ENCODE measurements at regions not wholly inside any gene's neighbourhood (a gene's known extent, or its start where the extent isn't known, plus 50 kb on each side); places are given as distances from the start of the nearest gene placed in this dataset.

- TF ChIP-seq MAX (IDR thresholded peaks at IDR 0.05; ENCODE audit: insufficient read depth, insufficient read length) (no peak), JUN (IDR thresholded peaks at IDR 0.05; ENCODE audit: borderline replicate concordance, insufficient read depth, insufficient read length, low read depth) (no peak), POLR2A (IDR thresholded peaks at IDR 0.05; ENCODE audit: low read depth, low read length) (no peak), CTCF (IDR thresholded peaks at IDR 0.05; ENCODE audit: extremely low read depth in 1 of 2, insufficient read depth in 1 of 2, low read depth in 1 of 2, low read length in 2 of 2) (peak; percentile 47 to 52)
- no peaks in the 10 kb centered on the region for H3K79me2 ChIP-seq (ENCODE audit: control insufficient read depth, insufficient read depth, low read length)
- intact Hi-C loops (cut with micrococcal nuclease) (loop anchor here (1.0 to 5.0 kb wide), 5 partner anchors 37 to 396 kb away; partner anchors contain the start of gene TSC22D1), dilution Hi-C loops (cut with MboI; ENCODE audit: extremely low pct_ligation_motif_present, low sequenced_read_pairs) (no loop called here)
- ChIA-PET CTCF (interaction anchor here (2.7 kb wide), 1 partner anchor 396 kb away, joined by 9 read pairs; no protein-coding TSS in a partner anchor), POLR2A (no interaction called here)
- BruUV-seq (replicated peaks), result no TSS peak
- H3K4me2 ChIP-seq (ENCODE audit: insufficient read depth, low read length), result no peak overlapping the region
- FAIRE-seq, result peak; percentile 87
- H3K9me3 ChIP-seq (replicated peaks; ENCODE audit: control insufficient read depth, insufficient read depth, low read length), result no peaks in the 10 kb centered on the region
- peaks cover 12% of the 10 kb centered on the region for H3K4me1 ChIP-seq (ENCODE audit: control insufficient read depth, extremely low read depth, insufficient read depth, low read length)
- no peak overlapping the region for H3K4me3 ChIP-seq (replicated peaks in 1 of 3; ENCODE audit: insufficient read depth in 1 of 3, low read depth in 1 of 3, low read length in 3 of 3)
- peak; percentile 48 for DNase-seq (ENCODE audit: low read depth, low spot score)
- no peak overlapping the region for H3K27ac ChIP-seq (ENCODE audit: insufficient read depth, low read depth, low read length)
- H3K9me1 ChIP-seq (replicated peaks; ENCODE audit: control insufficient read depth, extremely low read depth, insufficient read depth, low read length), result no peaks in the 10 kb centered on the region
- no peaks in the 10 kb centered on the region for H3K27me3 ChIP-seq (ENCODE audit: control insufficient read depth in 2 of 2, insufficient read depth in 2 of 2, low read length in 2 of 2)
- no peaks in the 10 kb centered on the region for H3K36me3 ChIP-seq (ENCODE audit: control insufficient read depth in 2 of 2, extremely low read depth in 1 of 2, insufficient read depth in 2 of 2, low read length in 2 of 2)
- no peaks in the 10 kb centered on the region for H4K20me1 ChIP-seq (replicated peaks; ENCODE audit: control insufficient read depth, extremely low read depth, insufficient read depth, low read length)
- no peak overlapping the region for H2AFZ ChIP-seq (ENCODE audit: low read depth, low read length)
- H3K9ac ChIP-seq (replicated peaks; ENCODE audit: extremely low read depth, insufficient read depth, low read length), result no peak overlapping the region
Measured at GRCh38 chr13:44879452-44880058, 109.7 kb downstream of the NUFIP1 start.

- dilution Hi-C loops (cut with MboI; ENCODE audit: extremely low pct_ligation_motif_present, low sequenced_read_pairs), result no loop called here
- H3K9ac ChIP-seq (replicated peaks; ENCODE audit: extremely low read depth, insufficient read depth, low read length), result no peak overlapping the region
- no peaks in the 10 kb centered on the region for H3K27me3 ChIP-seq (ENCODE audit: control insufficient read depth in 2 of 2, insufficient read depth in 2 of 2, low read length in 2 of 2)
- no peak overlapping the region for H2AFZ ChIP-seq (ENCODE audit: low read depth, low read length)
- no peak overlapping the region for H3K27ac ChIP-seq (ENCODE audit: insufficient read depth, low read depth, low read length)
- FAIRE-seq (no peak), DNase-seq (ENCODE audit: low read depth, low spot score) (no peak)
- ChIA-PET POLR2A (no interaction called here), CTCF (interaction anchor here (0.9 to 2.7 kb wide), 3 partner anchors 40 to 393 kb away, joined by 3 to 9 read pairs (median 3); no protein-coding TSS in a partner anchor)
- H3K4me1 ChIP-seq (ENCODE audit: control insufficient read depth, extremely low read depth, insufficient read depth, low read length), result no peaks in the 10 kb centered on the region
- H3K36me3 ChIP-seq (ENCODE audit: control insufficient read depth in 2 of 2, extremely low read depth in 1 of 2, insufficient read depth in 2 of 2, low read length in 2 of 2), result no peaks in the 10 kb centered on the region
- H3K79me2 ChIP-seq (ENCODE audit: control insufficient read depth, insufficient read depth, low read length), result no peaks in the 10 kb centered on the region
- no peak overlapping the region for H3K4me3 ChIP-seq (replicated peaks in 1 of 3; ENCODE audit: insufficient read depth in 1 of 3, low read depth in 1 of 3, low read length in 3 of 3)
- H3K9me1 ChIP-seq (replicated peaks; ENCODE audit: control insufficient read depth, extremely low read depth, insufficient read depth, low read length), result no peaks in the 10 kb centered on the region
- no peak overlapping the region for H3K4me2 ChIP-seq (ENCODE audit: insufficient read depth, low read length)
- TF ChIP-seq JUN (IDR thresholded peaks at IDR 0.05; ENCODE audit: borderline replicate concordance, insufficient read depth, insufficient read length, low read depth) (no peak), FOS (IDR thresholded peaks at IDR 0.05; ENCODE audit: borderline replicate concordance, insufficient read depth, low read length) (no peak), CTCF (IDR thresholded peaks at IDR 0.05; ENCODE audit: extremely low read depth in 1 of 2, insufficient read depth in 1 of 2, low read depth in 1 of 2, low read length in 2 of 2) (peak; percentile 40 to 47)
- H4K20me1 ChIP-seq (replicated peaks; ENCODE audit: control insufficient read depth, extremely low read depth, insufficient read depth, low read length), result no peaks in the 10 kb centered on the region
- no TSS peak for BruUV-seq (replicated peaks)
- intact Hi-C loops (cut with micrococcal nuclease), result no loop called here
- H3K9me3 ChIP-seq (replicated peaks; ENCODE audit: control insufficient read depth, insufficient read depth, low read length), result no peaks in the 10 kb centered on the region
Measured at GRCh38 chr13:44876782-44877324, 112.4 kb downstream of the NUFIP1 start.
